ENCODE measurements at regions not wholly inside any gene's neighbourhood (a gene's known extent, or its start where the extent isn't known, plus 50 kb on each side); places are given as distances from the start of the nearest gene placed in this dataset.

GRCh38 chr9:8208465-8208864 is 408.9 kb upstream of the DMAC1 start:
- Histone ChIP-seq H3K79me2 (ENCODE audit: insufficient read depth, low read length) (no peaks in the 10 kb centered on the region), H3K9me3 (ENCODE audit: insufficient read depth, low read length, severe bottlenecking) (no peaks in the 10 kb centered on the region), H3K27ac (ENCODE audit: low read length) (no peak overlapping the region), H3K4me1 (ENCODE audit: insufficient read depth, low read length) (peaks cover 8% of the 10 kb centered on the region), H3K27me3 (ENCODE audit: insufficient read depth, low read length, poor library complexity) (no peaks in the 10 kb centered on the region), H3K36me3 (ENCODE audit: insufficient read depth, low read length) (no peaks in the 10 kb centered on the region), H3K4me3 (ENCODE audit: low read depth in 1 of 2, low read length in 2 of 2) (no peak overlapping the region), H3K4me2 (ENCODE audit: insufficient read depth, low read length) (no peak overlapping the region), H2AFZ (ENCODE audit: low read depth, low read length) (no peak overlapping the region), H3K9ac (ENCODE audit: low read depth, low read length) (no peak overlapping the region), H4K20me1 (ENCODE audit: insufficient read depth, low read length) (no peaks in the 10 kb centered on the region)
- TF ChIP-seq EZH2 (IDR thresholded peaks at IDR 0.05; ENCODE audit: borderline replicate concordance, low read depth, low read length, severe bottlenecking): no peak
- DNase-seq (no peak), ATAC-seq (ENCODE audit: insufficient read depth, low read depth) (no peak)

- no peaks in the 10 kb centered on the region for H3K79me2 ChIP-seq (ENCODE audit: insufficient read depth, low read length)
- no peak overlapping the region for H3K9ac ChIP-seq (ENCODE audit: low read depth, low read length)
- H3K27me3 ChIP-seq (ENCODE audit: insufficient read depth, low read length, poor library complexity): no peaks in the 10 kb centered on the region
- no peak overlapping the region for H3K4me2 ChIP-seq (ENCODE audit: insufficient read depth, low read length)
- H3K27ac ChIP-seq (ENCODE audit: low read length): no peak overlapping the region
- H4K20me1 ChIP-seq (ENCODE audit: insufficient read depth, low read length): no peaks in the 10 kb centered on the region
- H3K4me3 ChIP-seq (ENCODE audit: low read depth in 1 of 2, low read length in 2 of 2): no peak overlapping the region
- no peak overlapping the region for H2AFZ ChIP-seq (ENCODE audit: low read depth, low read length)
- TF ChIP-seq CTCF (IDR thresholded peaks at IDR 0.05; ENCODE audit: borderline replicate concordance, extremely low read depth, low read length, poor library complexity, severe bottlenecking) (no peak), EZH2 (IDR thresholded peaks at IDR 0.05; ENCODE audit: borderline replicate concordance, low read depth, low read length, severe bottlenecking) (no peak)
- DNase-seq: no peak
- no peak for ATAC-seq (ENCODE audit: insufficient read depth, low read depth)
- no peaks in the 10 kb centered on the region for H3K36me3 ChIP-seq (ENCODE audit: insufficient read depth, low read length)
- H3K9me3 ChIP-seq (ENCODE audit: insufficient read depth, low read length, severe bottlenecking): no peaks in the 10 kb centered on the region
- peaks cover 8% of the 10 kb centered on the region for H3K4me1 ChIP-seq (ENCODE audit: insufficient read depth, low read length)
Observed at GRCh38 chr9:8207596-8207995, 408.0 kb upstream of the DMAC1 start.

- H3K4me2 ChIP-seq (ENCODE audit: insufficient read depth, low read length): no peak overlapping the region
- no peak for ATAC-seq (ENCODE audit: insufficient read depth, low read depth)
- TF ChIP-seq EZH2 (IDR thresholded peaks at IDR 0.05; ENCODE audit: borderline replicate concordance, low read depth, low read length, severe bottlenecking): no peak
- TF ChIP-seq CTCF (IDR thresholded peaks at IDR 0.05; ENCODE audit: borderline replicate concordance, extremely low read depth, low read length, poor library complexity, severe bottlenecking): no peak
- H3K9me3 ChIP-seq (ENCODE audit: insufficient read depth, low read length, severe bottlenecking): no peaks in the 10 kb centered on the region
- H3K4me3 ChIP-seq (ENCODE audit: low read depth in 1 of 2, low read length in 2 of 2): no peak overlapping the region
- no peak for DNase-seq
- no peaks in the 10 kb centered on the region for H3K36me3 ChIP-seq (ENCODE audit: insufficient read depth, low read length)
- H2AFZ ChIP-seq (ENCODE audit: low read depth, low read length): no peak overlapping the region
- H3K79me2 ChIP-seq (ENCODE audit: insufficient read depth, low read length): no peaks in the 10 kb centered on the region
- no peak overlapping the region for H3K27ac ChIP-seq (ENCODE audit: low read length)
- H3K27me3 ChIP-seq (ENCODE audit: insufficient read depth, low read length, poor library complexity): no peaks in the 10 kb centered on the region
- H4K20me1 ChIP-seq (ENCODE audit: insufficient read depth, low read length): no peaks in the 10 kb centered on the region
- peaks cover 8% of the 10 kb centered on the region for H3K4me1 ChIP-seq (ENCODE audit: insufficient read depth, low read length)
- H3K9ac ChIP-seq (ENCODE audit: low read depth, low read length): no peak overlapping the region
Observed at GRCh38 chr9:8206720-8207119, 407.1 kb upstream of the DMAC1 start.

GRCh38 chr9:8205576-8205975 is 406.0 kb upstream of the DMAC1 start:
- Histone ChIP-seq H3K4me3 (ENCODE audit: low read depth in 1 of 2, low read length in 2 of 2) (no peak overlapping the region), H3K4me2 (ENCODE audit: insufficient read depth, low read length) (no peak overlapping the region), H3K27me3 (ENCODE audit: insufficient read depth, low read length, poor library complexity) (no peaks in the 10 kb centered on the region), H3K9me3 (ENCODE audit: insufficient read depth, low read length, severe bottlenecking) (no peaks in the 10 kb centered on the region), H3K36me3 (ENCODE audit: insufficient read depth, low read length) (no peaks in the 10 kb centered on the region), H2AFZ (ENCODE audit: low read depth, low read length) (no peak overlapping the region), H3K4me1 (ENCODE audit: insufficient read depth, low read length) (peaks cover 8% of the 10 kb centered on the region), H4K20me1 (ENCODE audit: insufficient read depth, low read length) (no peaks in the 10 kb centered on the region), H3K79me2 (ENCODE audit: insufficient read depth, low read length) (no peaks in the 10 kb centered on the region), H3K27ac (ENCODE audit: low read length) (no peak overlapping the region), H3K9ac (ENCODE audit: low read depth, low read length) (no peak overlapping the region)
- ATAC-seq (ENCODE audit: insufficient read depth, low read depth) (peak; percentile 64; the same call in 2 of the 3 replicates), DNase-seq (no peak)
- TF ChIP-seq CTCF (IDR thresholded peaks at IDR 0.05; ENCODE audit: borderline replicate concordance, extremely low read depth, low read length, poor library complexity, severe bottlenecking) (no peak), EZH2 (IDR thresholded peaks at IDR 0.05; ENCODE audit: borderline replicate concordance, low read depth, low read length, severe bottlenecking) (no peak)
